OCI-LY3 (cell line): ENCODE measurements at regions not wholly inside any gene's neighbourhood (a gene's known extent, or its start where the extent isn't known, plus 50 kb on each side); places are given as distances from the start of the nearest gene placed in this dataset.

Experiments
- H2AFZ ChIP-seq: fragments of 200-600, 300-600 bp; shearing (Covaris generic); 2 replicates; pipeline ENCODE4 v1.6.0; 2014; ENCODE audit warnings: antibody characterized with exemption, low read depth, low read length
- H3K27ac ChIP-seq: fragments of 200-600, 300-600 bp; sonication (generic); 2 replicates; pipeline ENCODE4 v1.5.1; 2014; ENCODE audit warnings: mild to moderate bottlenecking, low read length, moderate library complexity, mixed read lengths
- H3K27me3 ChIP-seq: fragments of 200-600, 300-600 bp; sonication (generic); 2 replicates; pipeline ENCODE4 v1.6.1; 2014; ENCODE audit warnings: low read depth, low read length, mixed read lengths
- H3K36me3 ChIP-seq: fragments of 200-600, 300-600 bp; sonication (generic); replicated peaks from 2 replicates; pipeline ENCODE3; 2014; ENCODE audit warnings: low read depth, low read length, mixed read lengths
- H3K4me1 ChIP-seq: fragments of 300-600, 200-600 bp; sonication (generic); 2 replicates; pipeline ENCODE4 v1.6.1; 2014; ENCODE audit warnings: low read length, mixed read lengths
- H3K4me2 ChIP-seq: fragments of 200-600, 300-600 bp; sonication (generic); 2 replicates; pipeline ENCODE4 v1.6.1; 2014; ENCODE audit warnings: low read length, mixed read lengths
- H3K4me3 ChIP-seq: fragments of 300-600, 200-600 bp; sonication (generic); 2 replicates; pipeline ENCODE4 v1.5.1; 2014; ENCODE audit warnings: antibody characterized with exemption, mild to moderate bottlenecking, low read length, moderate library complexity
- H3K79me2 ChIP-seq: fragments of 300-600, 200-600 bp; shearing (Covaris generic); 2 replicates; pipeline ENCODE4 v1.6.1; 2014; ENCODE audit warnings: mild to moderate bottlenecking, low read length, mixed read lengths
- H3K9ac ChIP-seq: fragments of 300-600, 200-600 bp; shearing (Covaris generic); 2 replicates; pipeline ENCODE4 v1.6.0; 2014; ENCODE audit warnings: mild to moderate bottlenecking, low read length, moderate library complexity
- H3K9me3 ChIP-seq: fragments of 200-600, 300-600 bp; shearing (Covaris generic); 2 replicates; pipeline ENCODE4 v1.6.1; 2014; ENCODE audit warnings: low read length, mixed read lengths; ENCODE audit not compliant: insufficient read depth
- H4K20me1 ChIP-seq: fragments of 200-600, 300-600 bp; sonication (generic); 2 replicates; pipeline ENCODE4 v1.6.1; 2016; ENCODE audit warnings: low read length, mixed read lengths; ENCODE audit not compliant: insufficient read depth
- CTCF ChIP-seq: fragments of 200-600, 300-600 bp; sonication (generic); IDR thresholded peaks from 2 replicates; pipeline ENCODE4 v1.5.1; 2014; ENCODE audit warnings: antibody characterized with exemption, low read length, low read depth
- EZH2phosphoT487 ChIP-seq: fragments of 200-600 bp; shearing (Covaris generic); IDR thresholded peaks from 2 replicates; pipeline ENCODE4 v1.6.1; 2018; ENCODE audit warnings: antibody characterized with exemption, mixed run types, low read depth

GRCh38 chr22:48588878-48589450, 1238.7 kb downstream of the BRD1 start:
- Histone ChIP-seq H3K9ac (no peak overlapping the region), H2AFZ (no peak overlapping the region), H3K27ac (no peak overlapping the region), H4K20me1 (no peaks in the 10 kb centered on the region), H3K4me2 (no peak overlapping the region), H3K36me3 (no peaks in the 10 kb centered on the region), H3K9me3 (peaks cover 13% of the 10 kb centered on the region; the same call in 1 of the 2 replicates), H3K79me2 (no peaks in the 10 kb centered on the region), H3K27me3 (no peaks in the 10 kb centered on the region), H3K4me1 (no peaks in the 10 kb centered on the region), H3K4me3 (no peak overlapping the region)
- TF ChIP-seq EZH2phosphoT487 (no peak), CTCF (no peak)

GRCh38 chr22:48588151-48588877, 1239.4 kb downstream of the BRD1 start:
- Histone ChIP-seq H3K4me2 (no peak overlapping the region), H3K36me3 (no peaks in the 10 kb centered on the region), H3K4me3 (no peak overlapping the region), H4K20me1 (no peaks in the 10 kb centered on the region), H3K27me3 (no peaks in the 10 kb centered on the region), H3K9ac (no peak overlapping the region), H3K27ac (no peak overlapping the region), H2AFZ (no peak overlapping the region), H3K9me3 (peaks cover 13% of the 10 kb centered on the region; the same call in 1 of the 2 replicates), H3K79me2 (no peaks in the 10 kb centered on the region), H3K4me1 (no peaks in the 10 kb centered on the region)
- TF ChIP-seq CTCF, result no peak

GRCh38 chr22:48587236-48587865, 1240.3 kb downstream of the BRD1 start:
- H3K79me2 ChIP-seq, result no peaks in the 10 kb centered on the region
- H3K9me3 ChIP-seq, result peaks cover 13% of the 10 kb centered on the region; the same call in 1 of the 2 replicates
- no peaks in the 10 kb centered on the region for H3K27me3 ChIP-seq
- H3K4me3 ChIP-seq, result no peak overlapping the region
- no peak overlapping the region for H2AFZ ChIP-seq
- no peaks in the 10 kb centered on the region for H3K4me1 ChIP-seq
- no peak overlapping the region for H3K4me2 ChIP-seq
- H3K9ac ChIP-seq, result no peak overlapping the region
- no peaks in the 10 kb centered on the region for H4K20me1 ChIP-seq
- no peaks in the 10 kb centered on the region for H3K36me3 ChIP-seq
- no peak overlapping the region for H3K27ac ChIP-seq
- no peak for TF ChIP-seq CTCF
- no peak for TF ChIP-seq EZH2phosphoT487

GRCh38 chr22:48586799-48587185, 1240.9 kb downstream of the BRD1 start:
- Histone ChIP-seq H2AFZ (no peak overlapping the region), H3K36me3 (no peaks in the 10 kb centered on the region), H3K9ac (no peak overlapping the region), H4K20me1 (no peaks in the 10 kb centered on the region), H3K27me3 (no peaks in the 10 kb centered on the region), H3K4me1 (no peaks in the 10 kb centered on the region), H3K4me3 (no peak overlapping the region), H3K4me2 (no peak overlapping the region), H3K27ac (no peak overlapping the region), H3K9me3 (peaks cover 13% of the 10 kb centered on the region; the same call in 1 of the 2 replicates), H3K79me2 (no peaks in the 10 kb centered on the region)
- TF ChIP-seq EZH2phosphoT487, result no peak
- TF ChIP-seq CTCF, result no peak
